SH-SY5Y (cell line): ENCODE measurements at regions not wholly inside any gene's neighbourhood (a gene's known extent, or its start where the extent isn't known, plus 50 kb on each side); places are given as distances from the start of the nearest gene placed in this dataset.

ENCODE experiments used
- GATA2 ChIP-seq: IDR thresholded peaks from 2 replicates; pipeline ENCODE4 v1.6.1; 2011; ENCODE audit warnings: mild to moderate bottlenecking, low read depth, low read length
- GATA3 ChIP-seq: IDR thresholded peaks from 2 replicates; pipeline ENCODE4 v1.6.1; 2011; ENCODE audit warnings: low read depth, mild to moderate bottlenecking, low read length, moderate library complexity

GRCh38 chr10:29081951-29082685 is 206.8 kb upstream of the LYZL1 start:
- TF ChIP-seq GATA2: no peak
- TF ChIP-seq GATA3: no peak
